ENCODE measurements at regions not wholly inside any gene's neighbourhood (a gene's known extent, or its start where the extent isn't known, plus 50 kb on each side); places are given as distances from the start of the nearest gene placed in this dataset.

DNA sequence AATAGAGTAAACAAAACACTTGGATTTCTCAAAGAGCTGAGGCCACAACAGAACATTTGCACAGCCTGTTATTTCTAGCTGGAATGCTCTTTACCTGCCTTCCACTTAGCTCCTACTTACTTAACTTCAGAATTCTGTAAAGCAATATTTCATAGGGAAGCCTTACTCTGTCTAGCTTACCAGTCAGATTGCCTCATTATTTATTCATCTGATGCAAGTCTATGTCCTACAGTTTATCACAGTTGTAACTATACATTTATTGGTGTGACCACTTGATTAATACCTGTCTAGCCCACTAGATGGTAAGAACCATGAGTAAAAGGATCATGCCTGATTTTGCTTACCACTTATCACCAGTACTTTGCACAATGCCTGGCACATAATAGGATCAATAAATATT is 56.1 kb upstream of the ME3 start:
- no peaks in the 10 kb centered on the region for H3K4me1 ChIP-seq
- DNase-seq (ENCODE audit: low spot score in 2 of 2), result no peak
- H3K36me3 ChIP-seq, result no peaks in the 10 kb centered on the region
- H3K27ac ChIP-seq, result no peak overlapping the region
- H3K27me3 ChIP-seq, result no peaks in the 10 kb centered on the region
- TF ChIP-seq, protein P1, sequence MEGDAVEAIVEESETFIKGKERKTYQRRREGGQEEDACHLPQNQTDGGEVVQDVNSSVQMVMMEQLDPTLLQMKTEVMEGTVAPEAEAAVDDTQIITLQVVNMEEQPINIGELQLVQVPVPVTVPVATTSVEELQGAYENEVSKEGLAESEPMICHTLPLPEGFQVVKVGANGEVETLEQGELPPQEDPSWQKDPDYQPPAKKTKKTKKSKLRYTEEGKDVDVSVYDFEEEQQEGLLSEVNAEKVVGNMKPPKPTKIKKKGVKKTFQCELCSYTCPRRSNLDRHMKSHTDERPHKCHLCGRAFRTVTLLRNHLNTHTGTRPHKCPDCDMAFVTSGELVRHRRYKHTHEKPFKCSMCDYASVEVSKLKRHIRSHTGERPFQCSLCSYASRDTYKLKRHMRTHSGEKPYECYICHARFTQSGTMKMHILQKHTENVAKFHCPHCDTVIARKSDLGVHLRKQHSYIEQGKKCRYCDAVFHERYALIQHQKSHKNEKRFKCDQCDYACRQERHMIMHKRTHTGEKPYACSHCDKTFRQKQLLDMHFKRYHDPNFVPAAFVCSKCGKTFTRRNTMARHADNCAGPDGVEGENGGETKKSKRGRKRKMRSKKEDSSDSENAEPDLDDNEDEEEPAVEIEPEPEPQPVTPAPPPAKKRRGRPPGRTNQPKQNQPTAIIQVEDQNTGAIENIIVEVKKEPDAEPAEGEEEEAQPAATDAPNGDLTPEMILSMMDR (IDR thresholded peaks at IDR 0.05), result no peak
- TF ChIP-seq POLR2AphosphoS5 (IDR thresholded peaks at IDR 0.05) (no peak), POLR2A (IDR thresholded peaks at IDR 0.05) (no peak)
- intact Hi-C loops (cut with DNase I; ENCODE audit: low total_unique reads), result no loop called here
- H3K4me3 ChIP-seq, result no peak overlapping the region
- H3K9me3 ChIP-seq, result peaks cover 0 to 3% of the 10 kb centered on the region in 2 donors

DNA sequence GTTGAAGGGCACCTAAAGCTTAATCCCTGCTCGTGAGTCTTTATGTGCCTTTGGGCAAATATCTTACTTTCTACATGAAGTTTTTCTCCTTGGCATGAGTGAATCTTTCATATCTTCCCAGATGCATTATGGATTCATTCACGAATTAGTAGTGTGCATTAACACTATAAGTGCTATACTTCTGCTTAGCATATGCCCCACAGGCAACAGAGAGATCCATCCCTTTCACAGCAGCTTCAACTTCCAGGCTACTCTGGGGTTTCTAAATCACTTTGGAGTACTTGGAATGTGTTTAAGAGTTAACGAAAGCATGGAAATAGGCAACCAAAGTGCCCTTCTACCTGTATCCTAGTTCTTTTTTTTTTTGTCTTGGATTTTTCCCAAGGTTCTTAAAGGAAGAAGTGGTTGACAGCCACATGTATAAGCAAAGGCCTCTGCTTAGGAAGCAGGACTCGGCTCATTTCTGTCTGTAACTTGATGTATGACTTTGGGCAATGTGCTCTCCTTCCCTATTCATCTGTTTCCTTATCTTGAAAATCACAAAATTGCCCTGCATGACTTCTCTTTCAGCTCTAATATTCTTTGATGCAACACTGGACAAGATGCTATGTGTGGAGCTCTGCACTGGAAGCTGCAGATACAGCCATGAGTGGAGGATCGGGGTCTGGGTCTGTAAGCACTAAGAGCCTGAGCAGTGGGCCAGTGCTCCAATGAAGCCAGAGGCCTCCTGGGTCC is 54.5 kb upstream of the ME3 start:
- Histone ChIP-seq H3K27ac (no peak overlapping the region), H3K4me1 (no peaks in the 10 kb centered on the region), H3K4me3 (no peak overlapping the region), H3K27me3 (no peaks in the 10 kb centered on the region), H3K36me3 (no peaks in the 10 kb centered on the region), H3K9me3 (peaks cover 0 to 12% of the 10 kb centered on the region in 2 donors)
- no peak for DNase-seq (ENCODE audit: low spot score in 2 of 2)
- intact Hi-C loops (cut with DNase I; ENCODE audit: low total_unique reads), result no loop called here
- TF ChIP-seq POLR2AphosphoS5 (IDR thresholded peaks at IDR 0.05) (no peak), POLR2A (IDR thresholded peaks at IDR 0.05) (no peak)
- TF ChIP-seq, protein P1 (IDR thresholded peaks at IDR 0.05), result no peak

DNA sequence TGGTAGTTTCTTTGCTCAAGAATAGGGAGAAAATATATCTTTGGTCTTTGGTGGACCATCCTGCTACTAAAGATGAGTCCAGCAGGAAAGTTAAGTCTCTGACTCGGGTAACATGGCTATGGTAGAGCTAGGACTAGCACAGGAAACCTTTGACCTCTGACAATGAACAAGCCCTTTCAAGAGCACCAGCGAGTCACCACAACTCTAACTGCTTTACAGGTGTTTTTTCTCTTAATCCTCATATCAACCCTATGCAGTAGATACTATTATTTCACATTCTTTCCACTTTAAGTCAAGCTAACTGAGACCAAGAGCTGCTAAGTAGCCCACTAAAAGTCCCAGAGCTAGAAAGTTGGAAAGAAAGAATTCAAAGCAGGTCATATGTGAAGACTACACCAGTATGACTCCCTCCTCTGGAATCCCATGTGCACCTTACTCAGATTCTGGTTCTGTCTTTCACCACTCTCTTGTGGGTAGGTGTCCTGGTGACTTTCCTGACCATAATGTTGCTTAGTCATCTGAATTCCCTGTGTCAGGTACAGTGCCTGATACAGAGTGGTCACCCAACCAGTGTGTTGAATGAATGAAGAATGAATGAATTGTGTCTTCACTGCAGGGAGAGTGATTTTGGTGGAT is 53.8 kb upstream of the ME3 start:
- Histone ChIP-seq H3K27ac (no peak overlapping the region), H3K36me3 (no peaks in the 10 kb centered on the region), H3K9me3 (peaks cover 0 to 19% of the 10 kb centered on the region in 2 donors), H3K4me1 (no peaks in the 10 kb centered on the region), H3K27me3 (no peaks in the 10 kb centered on the region), H3K4me3 (no peak overlapping the region)
- intact Hi-C loops (cut with DNase I; ENCODE audit: low total_unique reads), result no loop called here
- DNase-seq (ENCODE audit: low spot score in 2 of 2), result no peak
- TF ChIP-seq POLR2AphosphoS5 (IDR thresholded peaks at IDR 0.05) (no peak), POLR2A (IDR thresholded peaks at IDR 0.05) (no peak)
- TF ChIP-seq, protein P1 (IDR thresholded peaks at IDR 0.05), result no peak

DNA sequence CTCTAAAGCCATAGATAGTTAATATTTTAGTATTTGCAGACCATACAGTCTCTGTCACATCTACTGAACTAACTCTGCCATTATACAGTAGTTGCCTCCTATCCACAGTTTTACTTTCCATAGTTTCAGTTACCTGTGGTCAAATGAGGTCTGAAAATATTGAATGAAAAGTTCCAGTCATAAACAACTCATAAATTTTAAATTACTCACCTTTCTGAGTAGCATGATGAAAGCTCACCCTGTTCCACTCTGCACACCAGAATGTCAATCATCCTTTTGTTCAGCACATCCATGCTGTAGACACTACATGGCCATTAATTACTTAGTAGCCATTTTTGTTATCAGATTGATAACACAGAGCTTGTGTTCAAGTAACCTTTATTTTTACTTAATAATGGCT is 51.7 kb upstream of the ME3 start:
- Histone ChIP-seq H3K9me3 (peaks cover 0 to 19% of the 10 kb centered on the region in 2 donors), H3K27me3 (no peaks in the 10 kb centered on the region), H3K36me3 (no peaks in the 10 kb centered on the region), H3K4me1 (no peaks in the 10 kb centered on the region), H3K4me3 (no peak overlapping the region), H3K27ac (no peak overlapping the region)
- intact Hi-C loops (cut with DNase I; ENCODE audit: low total_unique reads), result no loop called here
- no peak for DNase-seq (ENCODE audit: low spot score in 2 of 2)
- TF ChIP-seq POLR2AphosphoS5 (IDR thresholded peaks at IDR 0.05) (no peak), POLR2A (IDR thresholded peaks at IDR 0.05) (no peak)
- TF ChIP-seq, protein P1 (IDR thresholded peaks at IDR 0.05), result no peak

DNA sequence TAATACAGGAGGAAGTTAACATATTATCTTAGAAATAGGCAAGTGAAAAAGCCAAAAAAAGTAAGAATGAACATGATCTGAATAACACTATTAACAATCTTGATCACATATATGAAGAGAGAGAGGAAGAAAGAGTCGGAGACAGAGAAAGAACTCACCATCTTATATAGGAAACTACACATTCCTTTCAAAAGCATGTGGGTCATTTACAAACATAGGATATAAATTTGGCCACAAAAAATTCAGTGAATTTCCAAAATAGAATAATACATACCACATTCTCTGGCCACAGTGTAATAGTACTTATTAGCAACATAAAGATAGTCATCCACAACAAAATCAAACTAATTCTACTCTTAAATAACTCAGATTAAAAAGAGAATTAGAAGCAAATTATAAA is 50.9 kb upstream of the ME3 start:
- TF ChIP-seq POLR2A (IDR thresholded peaks at IDR 0.05) (no peak), POLR2AphosphoS5 (IDR thresholded peaks at IDR 0.05) (no peak)
- TF ChIP-seq, protein P1 (IDR thresholded peaks at IDR 0.05), result no peak
- Histone ChIP-seq H3K4me1 (no peaks in the 10 kb centered on the region), H3K27ac (no peak overlapping the region), H3K9me3 (peaks cover 0 to 19% of the 10 kb centered on the region in 2 donors), H3K4me3 (no peak overlapping the region), H3K27me3 (no peaks in the 10 kb centered on the region), H3K36me3 (no peaks in the 10 kb centered on the region)
- no peak for DNase-seq (ENCODE audit: low spot score in 2 of 2)
- intact Hi-C loops (cut with DNase I; ENCODE audit: low total_unique reads), result no loop called here

Data from breast epithelium (tissue), 4 donors.